HG03060 (cell line): ENCODE measurements at regions not wholly inside any gene's neighbourhood (a gene's known extent, or its start where the extent isn't known, plus 50 kb on each side); places are given as distances from the start of the nearest gene placed in this dataset.
A peak's percentile ranks its signal among the peaks of the same experiment; 100 is the strongest.
"Not testable (repeated sequence)": the region's sequence is repeated elsewhere in the genome, so short reads cannot be mapped to it uniquely, and the experiment has no call there.

Source experiments
- ATAC-seq: cut with Tn5 transposase; IDR thresholded peaks from one replicate; pipeline ENCODE4 v1.9.1; 2021; ENCODE audit warnings: low read depth, moderate number of reproducible peaks; ENCODE audit not compliant: unreplicated experiment

- no peak for ATAC-seq
These were observed 93.9 kb upstream of the NEK6 start for GRCh38 chr9:124163760-124164255.

DNA sequence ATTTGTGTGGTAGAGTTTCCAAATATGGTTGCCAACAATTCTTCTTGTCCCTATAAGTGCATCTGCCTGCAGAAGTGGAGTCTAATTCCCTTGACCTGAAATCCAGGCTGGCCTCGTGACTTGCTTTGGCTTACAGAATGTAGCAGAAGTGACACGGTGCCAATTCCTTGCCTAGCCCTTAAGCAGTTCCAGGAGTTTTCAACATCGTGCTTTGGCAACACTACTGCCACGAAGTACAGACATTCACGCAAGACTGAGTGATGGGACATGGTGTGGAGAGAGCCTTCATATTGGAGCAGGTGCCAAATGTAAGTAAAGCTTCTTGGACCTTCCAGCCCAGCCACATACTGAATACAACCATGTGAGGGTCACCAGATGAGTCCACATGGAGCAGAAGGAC lies 92.9 kb upstream of the NEK6 start:
- no peak for ATAC-seq

DNA sequence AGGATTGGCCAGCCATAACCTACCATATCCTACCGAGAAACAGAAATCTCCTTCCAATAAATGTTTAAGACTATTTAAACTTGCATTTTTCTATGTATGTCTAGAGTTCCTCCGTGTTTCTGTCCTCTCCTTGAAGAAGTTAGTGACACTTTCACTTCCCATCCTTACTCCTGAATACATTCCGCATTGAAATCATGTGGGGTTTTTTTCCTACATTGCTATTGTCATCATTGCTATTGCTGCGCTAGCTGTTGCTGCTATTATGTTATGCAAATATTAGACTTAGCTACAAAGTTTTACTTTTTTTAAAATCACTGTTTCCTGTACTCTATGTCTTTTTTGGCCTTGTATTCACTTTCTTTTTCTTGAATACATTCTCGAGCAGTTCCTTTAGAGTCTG lies 83.3 kb upstream of the NEK6 start:
- no peak for ATAC-seq

- ATAC-seq = not testable (repeated sequence)
These were observed 80.2 kb upstream of the NEK6 start for GRCh38 chr9:124177522-124177921.

DNA sequence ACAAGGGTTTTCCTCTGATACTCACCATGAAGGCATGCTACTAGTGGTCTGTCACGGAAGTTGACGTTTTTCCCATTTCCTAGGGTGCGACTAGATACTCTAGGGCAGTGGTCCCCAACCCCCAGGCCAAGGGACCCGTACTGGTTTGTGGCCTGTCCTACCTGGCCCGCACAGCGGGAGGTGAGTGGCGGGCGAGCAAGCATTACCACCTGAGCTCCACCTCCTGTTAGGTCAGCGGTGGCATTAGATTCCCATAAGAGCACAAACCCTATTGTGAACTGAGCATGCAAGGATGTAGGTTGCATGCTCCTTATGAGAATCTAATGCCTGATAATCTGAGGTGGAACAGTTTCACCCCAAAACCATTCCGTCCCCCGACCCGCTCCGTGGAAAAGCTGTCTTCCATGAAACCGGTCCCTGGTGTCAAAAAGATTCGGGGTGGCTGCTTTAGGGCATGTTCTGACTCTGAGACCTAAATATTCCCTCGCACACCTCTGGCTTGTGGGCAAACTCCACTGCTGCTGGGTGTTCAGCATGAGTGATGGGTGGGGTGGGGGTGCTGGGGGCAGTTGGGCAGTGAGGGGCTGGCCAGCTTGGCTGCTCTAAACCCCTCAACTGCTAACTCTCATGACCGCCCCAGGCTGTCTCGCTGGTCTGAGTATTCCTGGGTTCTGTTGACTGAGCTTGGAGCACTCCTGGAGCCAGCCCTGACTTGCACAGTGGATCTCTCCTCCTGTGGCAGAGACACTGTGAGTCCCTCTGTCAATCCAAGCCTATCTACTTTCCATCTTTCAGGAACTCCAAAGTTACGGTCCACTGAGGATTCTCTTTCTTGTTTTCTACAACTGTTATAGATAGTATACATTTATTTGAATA lies 78.3 kb upstream of the NEK6 start:
- no peak for ATAC-seq

DNA sequence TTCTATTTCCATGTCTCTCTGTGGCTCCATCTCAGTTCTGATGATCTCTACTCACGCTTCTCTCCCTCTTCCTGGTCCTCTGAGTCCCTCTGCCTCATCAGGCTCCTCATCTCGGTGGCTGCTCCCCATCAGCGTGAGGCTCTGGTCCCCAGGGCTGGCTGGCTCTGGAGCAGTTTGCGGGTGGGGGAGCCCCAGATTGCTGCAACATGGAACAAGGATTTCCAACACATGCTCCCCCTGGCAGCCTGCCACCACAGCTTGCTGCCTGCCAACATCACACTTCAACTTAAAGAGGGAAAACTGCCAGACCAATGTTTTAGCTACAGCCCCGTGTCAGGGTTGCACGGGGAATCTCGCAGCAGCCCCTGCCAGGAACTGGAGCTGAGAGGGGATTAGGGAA lies 77.2 kb upstream of the NEK6 start:
- ATAC-seq = no peak

GRCh38 chr9:124182741-124183140 lies 75.0 kb upstream of the NEK6 start:
- ATAC-seq = no peak

- ATAC-seq = no peak
These were observed 74.0 kb upstream of the NEK6 start for GRCh38 chr9:124183772-124184171.

GRCh38 chr9:124185413-124185812 lies 72.3 kb upstream of the NEK6 start:
- no peak for ATAC-seq

DNA sequence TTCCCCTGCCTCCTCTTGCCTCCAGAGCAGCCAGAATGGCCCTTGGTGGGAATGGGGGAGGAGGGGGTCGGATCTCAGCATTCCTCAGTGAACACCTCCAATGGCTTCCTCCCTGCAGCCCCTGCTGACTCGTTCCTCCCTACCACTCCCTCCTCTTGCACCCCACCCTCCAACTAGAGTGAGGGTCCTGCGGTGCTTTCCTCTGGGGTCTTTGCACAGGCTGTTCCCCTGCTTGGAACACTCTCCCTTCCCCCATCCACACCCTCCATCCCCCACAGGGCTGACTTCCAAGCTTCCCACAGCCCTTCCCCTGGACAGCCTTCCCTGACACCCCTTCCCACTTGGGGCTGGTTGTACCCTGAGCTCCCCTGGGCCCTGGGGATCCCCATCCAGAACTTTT lies 70.4 kb upstream of the NEK6 start:
- ATAC-seq = no peak

DNA sequence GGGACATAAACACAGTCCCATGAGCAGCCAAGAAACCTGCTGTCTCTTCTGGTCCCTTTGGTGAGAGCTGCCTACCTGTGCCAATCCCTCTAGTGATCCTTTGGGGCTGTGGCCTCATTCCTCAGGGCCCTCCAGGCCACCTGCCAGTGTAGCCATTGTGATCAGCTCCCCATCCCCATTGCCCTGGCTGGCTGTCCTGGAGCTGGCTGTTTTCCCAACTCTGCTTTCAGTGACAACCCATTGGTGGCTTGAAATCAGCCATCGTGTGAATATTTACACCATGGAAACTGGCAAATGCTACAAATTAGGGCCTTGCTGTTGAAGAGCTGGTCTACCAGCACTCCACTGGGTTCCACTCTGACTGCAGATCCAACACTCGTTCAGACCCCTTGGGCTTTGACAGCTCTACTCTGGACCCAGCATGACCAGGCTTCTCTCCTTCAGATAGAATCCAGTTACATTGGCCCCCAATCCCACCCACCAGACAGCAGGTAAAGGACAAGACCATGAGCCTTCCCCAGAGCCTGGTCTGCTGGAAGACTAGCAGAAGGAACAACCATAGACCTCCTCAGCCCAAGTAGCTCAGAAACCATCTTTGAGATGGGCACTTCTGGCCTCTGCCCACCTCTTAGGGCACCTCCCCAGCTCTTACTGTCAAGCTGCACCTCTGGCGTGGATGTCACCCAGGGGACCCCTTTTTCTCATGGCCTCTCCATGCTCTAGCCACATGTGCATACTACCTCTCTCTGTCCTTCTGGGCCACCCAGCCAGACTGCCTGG lies 69.2 kb upstream of the NEK6 start:
- ATAC-seq = no peak

GRCh38 chr9:124190761-124191160 lies 67.0 kb upstream of the NEK6 start:
- ATAC-seq = no peak

DNA sequence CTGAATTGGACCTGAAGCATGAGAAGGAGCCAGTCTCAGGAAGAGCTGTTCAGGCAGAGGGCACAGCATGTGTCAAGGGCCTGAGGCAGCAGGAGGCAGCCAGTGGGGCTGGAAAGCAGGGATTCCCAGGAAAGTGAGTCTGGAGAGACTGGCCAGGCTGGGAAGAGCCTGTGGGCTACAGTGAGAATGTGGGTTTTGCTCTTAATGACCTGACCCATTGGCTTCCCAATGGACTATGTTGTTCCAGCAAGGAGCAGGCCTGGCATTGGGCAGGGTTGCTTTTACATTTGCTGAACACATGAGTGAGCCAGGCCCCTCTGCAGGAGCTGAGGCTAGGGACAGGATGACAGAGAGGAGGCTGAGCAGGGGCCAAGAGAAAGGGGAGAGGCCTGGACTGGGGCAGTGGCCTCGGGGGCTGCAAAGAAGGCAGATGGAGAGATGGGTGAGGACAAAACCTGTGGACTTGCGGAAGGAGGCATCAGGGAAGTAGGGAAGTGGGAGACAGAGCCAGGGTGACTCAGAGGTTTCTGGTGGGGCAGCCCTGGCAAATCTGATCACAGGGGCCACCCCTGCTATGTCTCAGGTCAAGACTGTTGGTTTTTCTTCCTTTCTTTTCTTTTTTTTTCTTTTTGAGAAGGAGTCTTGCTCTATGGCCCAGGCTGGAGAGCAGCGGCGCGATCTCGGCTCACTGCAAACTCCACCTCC lies 65.9 kb upstream of the NEK6 start:
- ATAC-seq = no peak

DNA sequence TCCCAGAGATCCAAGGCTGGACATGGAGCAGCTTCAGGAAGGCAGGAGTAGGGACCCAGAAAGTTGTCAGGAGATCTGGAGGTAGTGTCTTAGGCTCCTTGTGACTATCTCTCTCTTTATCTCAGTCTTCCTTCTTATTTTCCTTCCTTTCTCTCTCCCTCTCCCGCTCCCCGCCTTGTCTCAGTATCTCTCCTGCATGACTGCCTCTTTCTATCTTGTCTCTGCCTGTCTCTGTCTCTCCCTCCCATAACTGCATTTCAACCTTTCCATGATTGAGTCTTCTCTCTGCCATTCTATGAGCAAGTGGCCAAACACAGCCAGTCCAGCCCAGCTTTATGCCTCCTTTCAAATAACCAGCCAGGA lies 61.0 kb upstream of the NEK6 start:
- ATAC-seq = no peak

- ATAC-seq = peak; percentile 36
These were observed 60.3 kb upstream of the NEK6 start for GRCh38 chr9:124197177-124198095.

- ATAC-seq = no peak
These were observed 59.4 kb upstream of the NEK6 start for GRCh38 chr9:124198331-124198730.

DNA sequence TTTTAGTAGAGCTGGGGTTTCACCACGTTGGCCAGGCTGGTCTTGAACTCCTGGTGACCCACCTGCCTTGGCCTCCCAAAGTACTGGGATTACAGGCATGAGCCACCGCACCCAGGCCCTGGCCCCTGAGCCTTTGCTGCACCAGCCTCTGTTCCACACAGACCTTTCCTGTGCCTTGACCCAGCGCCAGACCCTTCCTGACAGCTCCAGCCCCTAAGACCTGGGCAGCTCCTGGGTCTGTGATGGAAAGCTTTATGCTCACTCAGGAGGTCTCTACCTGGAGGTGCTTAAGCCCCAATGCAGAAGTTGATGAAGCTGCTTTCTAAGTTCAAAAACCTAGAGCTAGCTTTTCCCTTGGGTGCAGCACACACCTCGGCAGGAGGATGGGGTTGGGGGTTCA lies 58.8 kb upstream of the NEK6 start:
- ATAC-seq = no peak

- ATAC-seq = no peak
These were observed 58.3 kb upstream of the NEK6 start for GRCh38 chr9:124199474-124199873.

GRCh38 chr9:124202447-124202971 lies 55.2 kb upstream of the NEK6 start:
- ATAC-seq = peak; percentile 63
